ENCODE measurements at regions not wholly inside any gene's neighbourhood (a gene's known extent, or its start where the extent isn't known, plus 50 kb on each side); places are given as distances from the start of the nearest gene placed in this dataset.

DNA sequence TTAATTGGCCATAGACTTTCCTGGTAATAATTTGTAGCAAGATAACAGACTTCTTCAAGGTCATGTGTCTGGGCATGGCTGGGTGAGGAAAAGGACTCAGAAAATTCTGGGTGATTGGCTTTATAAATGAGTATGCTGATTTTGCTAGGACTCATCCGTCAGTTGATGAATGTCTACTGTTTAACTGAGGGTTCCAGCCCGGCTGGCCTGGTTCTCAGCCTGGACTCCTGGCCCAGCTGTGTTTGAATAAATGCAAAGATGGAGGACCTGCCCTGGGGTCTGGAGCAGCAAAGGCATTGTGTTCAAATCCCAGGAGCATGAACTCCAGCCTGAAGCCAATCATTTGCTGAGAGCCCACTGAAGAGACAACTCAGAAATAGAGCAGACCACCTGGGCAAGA lies 323.2 kb downstream of the LRFN2 start:
- DNase-seq: no peak

- no peak for DNase-seq
Observed at GRCh38 chr6:40262363-40262762, 324.8 kb downstream of the LRFN2 start.

DNA sequence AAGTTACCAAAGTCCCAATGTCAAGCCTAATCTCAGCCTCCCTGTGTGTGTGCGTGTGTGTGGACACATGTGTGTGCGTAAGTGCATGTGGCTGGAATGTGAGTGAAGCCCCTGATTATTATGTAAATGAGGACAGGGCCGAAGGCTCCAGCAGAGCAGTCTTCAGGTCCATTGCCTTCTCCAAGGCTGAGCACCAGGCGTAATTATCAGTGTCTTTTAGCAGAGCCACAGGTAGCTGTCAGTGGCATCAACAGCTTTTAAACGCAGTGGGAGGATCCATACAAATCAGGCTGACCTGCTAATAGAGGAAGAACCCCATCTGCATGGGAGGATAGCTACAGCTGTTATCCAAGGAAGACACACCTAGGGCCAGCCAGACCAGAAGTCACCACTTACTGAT lies 324.3 kb upstream of the MOCS1 start:
- DNase-seq: no peak

- no peak for DNase-seq
Observed at GRCh38 chr6:40256831-40257230, 322.6 kb upstream of the MOCS1 start.

- no peak for DNase-seq
Observed at GRCh38 chr6:40256224-40256623, 322.0 kb upstream of the MOCS1 start.

GRCh38 chr6:40253420-40253819 lies 319.2 kb upstream of the MOCS1 start:
- DNase-seq: no peak

DNA sequence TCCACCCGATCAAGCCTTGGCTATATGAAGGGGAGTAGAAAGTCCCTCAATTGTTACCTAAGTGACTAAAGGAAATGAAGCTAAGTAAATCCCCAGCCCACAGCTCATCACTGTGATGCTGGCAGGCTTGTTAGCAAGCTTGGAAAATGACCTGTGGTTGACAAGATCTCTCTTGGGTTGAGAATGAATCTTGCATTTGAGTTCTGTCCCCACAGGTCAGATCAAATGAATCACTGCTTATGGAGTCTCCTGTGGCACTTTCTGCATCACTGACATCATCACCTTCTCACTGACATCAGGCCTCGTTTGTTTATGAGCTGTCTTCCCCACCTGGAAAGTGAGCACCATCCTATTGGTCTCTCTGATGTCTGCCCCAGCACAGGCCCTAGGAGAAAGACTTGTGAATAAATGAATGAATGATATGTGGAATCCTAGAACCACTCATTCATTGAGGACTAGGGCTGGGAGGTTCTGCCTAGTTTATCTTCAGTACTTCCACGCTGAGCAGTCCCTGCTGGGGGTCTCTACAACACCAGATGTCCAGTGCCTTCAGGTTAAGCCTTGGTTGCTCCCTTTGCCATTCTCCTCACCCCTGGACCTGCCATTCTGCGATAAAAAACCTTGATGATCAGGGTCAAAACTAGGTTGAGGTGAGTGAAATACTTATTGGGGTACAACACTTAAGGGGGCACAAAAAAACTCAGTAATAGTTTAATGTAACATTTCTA lies 318.4 kb upstream of the MOCS1 start:
- no peak for DNase-seq

DNA sequence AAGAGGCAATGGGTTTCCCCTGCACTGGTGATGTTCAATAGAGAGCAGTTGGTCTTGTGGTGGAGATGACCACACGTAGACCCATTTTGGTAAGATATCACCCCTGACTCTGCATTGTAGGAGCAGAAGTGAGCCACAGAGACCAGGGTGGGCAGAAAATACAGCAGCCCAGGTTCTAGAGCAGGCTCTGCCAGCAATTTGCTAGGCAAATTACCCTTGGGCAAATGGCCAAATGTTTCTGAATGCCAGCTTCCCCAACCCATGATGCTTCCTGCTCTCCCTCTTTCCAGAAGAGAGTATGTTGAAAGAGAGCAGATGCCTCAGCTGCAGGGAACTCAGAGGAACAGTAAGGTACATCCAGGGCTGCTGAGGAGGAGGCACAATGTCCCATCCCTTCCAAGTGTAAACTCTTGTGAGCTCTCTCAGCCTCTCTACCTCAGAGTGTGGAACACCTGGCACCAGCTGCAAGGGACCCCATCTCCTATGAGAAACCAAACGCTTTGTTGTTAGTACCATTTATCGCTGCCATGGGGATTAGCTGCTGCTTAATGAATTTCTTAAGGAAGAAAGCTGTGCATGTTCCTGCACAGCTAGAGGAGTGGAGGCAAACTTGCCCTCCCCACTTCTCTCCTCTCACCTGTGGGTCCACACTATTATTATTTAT lies 317.5 kb upstream of the MOCS1 start:
- peak; percentile 3 to 15 for DNase-seq

GRCh38 chr6:40249935-40250334 lies 315.7 kb upstream of the MOCS1 start:
- no peak for DNase-seq

- no peak for DNase-seq
Observed at GRCh38 chr6:40247516-40248115, 313.4 kb upstream of the MOCS1 start.

- DNase-seq: no peak
Observed at GRCh38 chr6:40244699-40245098, 310.4 kb upstream of the MOCS1 start.

DNA sequence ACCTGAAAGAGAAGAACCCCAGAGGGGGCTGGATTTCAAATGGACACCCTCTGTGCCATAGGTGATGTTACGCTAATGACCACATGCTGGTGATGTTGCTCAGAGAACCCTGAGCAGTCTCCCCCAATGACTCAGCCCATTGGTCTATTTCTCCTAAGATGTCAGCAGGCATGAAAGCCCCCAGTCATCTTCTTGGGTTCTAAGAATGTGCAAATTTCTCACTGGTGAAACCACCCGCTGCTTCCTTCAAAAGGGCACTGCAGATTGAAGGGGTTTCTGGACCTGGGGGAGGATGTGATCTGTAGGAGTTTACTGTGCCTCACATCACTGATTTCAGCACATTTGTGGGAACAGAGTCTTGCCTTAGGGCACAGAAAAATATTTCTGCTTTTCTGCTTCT lies 298.4 kb upstream of the MOCS1 start:
- DNase-seq: no peak

DNA sequence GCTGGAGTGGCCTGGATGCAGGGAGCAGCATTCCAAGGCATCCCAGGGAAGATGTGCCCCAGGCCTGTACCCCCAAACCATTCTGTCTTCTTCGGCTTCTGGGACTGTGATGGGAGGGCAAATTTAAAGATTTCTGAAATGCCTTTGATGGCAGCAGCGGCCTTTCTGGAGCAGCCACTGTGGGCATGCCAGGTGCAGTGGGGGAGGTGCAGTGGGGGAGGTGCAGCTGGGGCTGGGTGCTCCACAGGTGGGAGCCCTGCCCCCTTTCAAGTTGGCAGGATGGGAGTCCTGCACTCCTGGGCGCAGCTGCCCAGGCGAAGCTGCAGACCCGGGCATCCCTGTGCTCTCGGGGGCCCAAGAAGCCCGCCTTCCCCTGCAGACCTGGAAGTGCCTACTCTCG lies 293.5 kb upstream of the MOCS1 start:
- no peak for DNase-seq

GRCh38 chr6:40222354-40222753 lies 288.1 kb upstream of the MOCS1 start:
- DNase-seq: no peak

DNA sequence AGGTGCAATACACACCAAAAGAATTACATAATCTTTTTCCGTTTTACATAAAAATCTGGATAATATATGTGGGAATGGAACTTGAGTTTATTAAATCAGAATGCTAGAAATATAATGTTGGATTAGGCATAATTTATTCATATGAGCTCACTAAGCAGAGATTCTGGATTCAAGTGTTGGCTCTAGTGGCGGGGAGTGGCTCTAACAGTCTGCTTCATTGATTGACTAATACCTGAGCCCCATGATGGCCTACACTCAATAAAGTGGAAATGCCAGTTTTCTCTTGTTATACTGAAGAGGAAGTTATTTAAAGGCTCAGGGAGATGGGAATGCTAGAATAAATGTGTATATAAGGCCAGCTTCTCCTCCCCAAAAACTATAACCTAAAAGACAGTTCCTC lies 285.5 kb upstream of the MOCS1 start:
- DNase-seq: no peak

GRCh38 chr6:40210628-40211056 lies 276.4 kb upstream of the MOCS1 start:
- no peak for DNase-seq

- no peak for DNase-seq
Observed at GRCh38 chr6:40205801-40206200, 271.5 kb upstream of the MOCS1 start.

DNA sequence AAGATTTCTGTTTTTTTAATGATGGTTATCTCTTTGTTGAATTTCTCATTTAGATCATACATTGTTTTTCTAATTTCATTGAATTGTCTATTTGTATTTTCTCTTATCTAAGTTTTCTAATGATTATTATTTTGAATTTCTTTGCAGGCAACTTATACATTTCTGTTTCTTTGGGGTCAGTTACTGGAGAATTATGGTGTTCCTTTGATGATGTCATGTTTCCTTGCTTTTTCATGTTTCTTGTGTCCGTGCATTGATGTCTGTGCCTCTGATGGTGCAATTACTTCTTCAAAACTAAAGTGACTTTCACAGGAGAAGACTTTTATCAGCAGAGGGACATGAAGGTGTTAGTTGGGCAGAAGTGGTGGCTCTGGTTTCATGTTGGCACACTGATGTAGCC lies 270.7 kb upstream of the MOCS1 start:
- DNase-seq: no peak

- no peak for DNase-seq
Observed at GRCh38 chr6:40197371-40197770, 263.1 kb upstream of the MOCS1 start.

DNA sequence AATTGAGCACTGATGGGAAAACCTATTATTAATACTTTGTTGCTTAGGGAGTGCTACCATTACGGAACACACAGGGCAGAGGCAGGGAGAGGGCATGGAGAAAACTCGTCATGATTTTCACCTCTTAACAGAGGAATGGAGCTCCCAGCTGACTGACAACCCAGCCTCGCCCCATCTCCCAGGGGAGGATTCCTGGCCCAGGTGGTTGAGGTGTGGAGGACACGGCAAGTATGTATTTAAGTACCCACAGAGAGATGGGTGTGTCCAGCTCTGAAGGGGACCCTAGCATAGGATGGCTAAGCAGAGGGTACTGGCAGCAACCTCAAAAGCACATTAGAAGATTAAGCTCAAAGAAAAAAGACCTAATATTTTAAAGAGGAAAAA lies 261.9 kb upstream of the MOCS1 start:
- no peak for DNase-seq

- no peak for DNase-seq
Observed at GRCh38 chr6:40195428-40196134, 261.3 kb upstream of the MOCS1 start.

GRCh38 chr6:40194447-40195170 lies 260.3 kb upstream of the MOCS1 start:
- DNase-seq: no peak

DNA sequence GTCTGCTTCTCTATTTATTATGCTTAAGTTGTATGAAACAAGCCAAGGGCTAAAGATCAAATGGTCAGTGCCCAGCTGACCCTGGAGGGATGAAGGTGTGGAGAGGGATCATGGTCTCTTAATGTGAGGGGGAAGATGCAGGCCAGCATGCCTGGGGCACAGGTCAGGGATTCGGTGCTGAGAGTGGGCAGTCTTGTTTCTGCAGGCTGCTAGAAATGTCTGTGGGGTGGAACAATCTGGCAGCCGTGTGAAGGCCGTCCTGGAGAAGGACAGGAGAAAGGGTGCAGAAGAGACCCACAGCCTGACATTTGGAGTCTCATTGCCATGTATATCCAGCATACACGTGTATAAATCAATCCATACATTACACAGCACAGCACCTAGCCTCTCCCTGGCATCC lies 258.3 kb upstream of the MOCS1 start:
- no peak for DNase-seq

Data from SHP77 (cell line).